Motor neuron (in vitro differentiated cells): ENCODE measurements at regions not wholly inside any gene's neighbourhood (a gene's known extent, or its start where the extent isn't known, plus 50 kb on each side); places are given as distances from the start of the nearest gene placed in this dataset.
A peak's percentile ranks its signal among the peaks of the same experiment; 100 is the strongest.

Experiments
- ATAC-seq, 8 experiments: fragments of 200-7000 bp; cut with Tn5 transposase; replicated peaks in 6 of 8; 2 replicates each; pipeline ENCODE4 v1.8.0; 2021; ENCODE audit warnings: mild to moderate bottlenecking in 8 of 8, moderate library complexity in 8 of 8
- H3K27ac ChIP-seq, 2 donors: fragments of 250-450 bp; sonication (Bioruptor Pico); 2 replicates each; pipeline ENCODE4 v1.9.0; 2021; ENCODE audit warnings: antibody characterized with exemption in 2 of 2, mild to moderate bottlenecking in 2 of 2, moderate library complexity in 1 of 2
- H3K4me1 ChIP-seq, 2 donors: fragments of 250-450 bp; sonication (Bioruptor Pico); replicated peaks in 1 of 2; 2 replicates each; pipeline ENCODE4 v1.6.1; 2021; ENCODE audit warnings: antibody characterized with exemption in 2 of 2, mild to moderate bottlenecking in 2 of 2, moderate library complexity in 1 of 2
- H3K4me3 ChIP-seq, 5 donors: fragments of 250-450 bp; sonication (Bioruptor Pico); 2 replicates each; pipeline ENCODE4 v1.9.0; 2021; ENCODE audit warnings: antibody characterized with exemption in 5 of 5, mild to moderate bottlenecking in 5 of 5, moderate library complexity in 4 of 5
- WGBS, 10 experiments: fragments of 450-650 bp; shearing (Covaris generic); methylation state at CpG; one replicate each; pipeline ENCODE4 v1.0.0; 2022; 5-methylcytosine and 5-hydroxymethylcytosine counted together
- in situ Hi-C, 9 experiments: fragments of 400-800 bp; cut with MboI; loops; one replicate each; pipeline ENCODE4 v1.15.0; 2021; ENCODE audit warnings: low sequenced_read_pairs in 9 of 9, low pct_unique_long_range_greater_than_20kb in 2 of 9; ENCODE audit not compliant: unreplicated experiment in 9 of 9

GRCh38 chr2:39504790-39505335 is 67.8 kb upstream of the MAP4K3 start:
- no peak overlapping the region for H3K27ac ChIP-seq
- in situ Hi-C loops = loop anchor here in 2 of 9 experiments (25.0 kb wide), 1 partner anchor 207 kb away; no protein-coding TSS in a partner anchor
- H3K4me1 ChIP-seq = peaks cover 0 to 11% of the 10 kb centered on the region in 2 donors
- ATAC-seq = peak in 3 of 8 experiments; percentile 53 to 66 (median 59)
- WGBS, 10 experiments = 0 to 89% (median 78%) methylated on average over 2 to 5 of the region's 5 CpGs
- H3K4me3 ChIP-seq = no peak overlapping the region

- ATAC-seq = no peak
- no peak overlapping the region for H3K27ac ChIP-seq
- no peak overlapping the region for H3K4me3 ChIP-seq
- in situ Hi-C loops = loop anchor here in 2 of 9 experiments (25.0 kb wide), 1 partner anchor 206 kb away; no protein-coding TSS in a partner anchor
- WGBS, 10 experiments = 0 to 100% (median 82%) methylated on average over 1 to 2 of the region's 2 CpGs; no CpG with 5 or more reads in 1 of the 10 experiments
- H3K4me1 ChIP-seq = peaks cover 0 to 11% of the 10 kb centered on the region in 2 donors
These were observed 69.1 kb upstream of the MAP4K3 start for GRCh38 chr2:39506215-39506614.

- Histone ChIP-seq H3K4me1 (peaks cover 6 to 17% of the 10 kb centered on the region in 2 donors), H3K27ac (no peak overlapping the region), H3K4me3 (no peak overlapping the region)
- 56 to 100% (median 78%) methylated on average over 1 to 3 of the region's 4 CpGs; no CpG with 5 or more reads in 2 of the 10 experiments for WGBS, 10 experiments
- in situ Hi-C loops = loop anchor here in 2 of 9 experiments (25.0 kb wide), 1 partner anchor 204 kb away; no protein-coding TSS in a partner anchor
- peak in 5 of 8 experiments; percentile 7 to 72 (median 38) for ATAC-seq
These were observed 71.1 kb upstream of the MAP4K3 start for GRCh38 chr2:39508198-39508597.

- WGBS, 10 experiments = 20 to 93% (median 87%) methylated on average over 1 to 5 of the region's 5 CpGs; no CpG with 5 or more reads in 4 of the 10 experiments
- Histone ChIP-seq H3K4me1 (peaks cover 6 to 17% of the 10 kb centered on the region in 2 donors), H3K4me3 (no peak overlapping the region), H3K27ac (no peak overlapping the region)
- in situ Hi-C loops = loop anchor here in 2 of 9 experiments (25.0 kb wide), 1 partner anchor 202 kb away; no protein-coding TSS in a partner anchor
- ATAC-seq = no peak
These were observed 73.1 kb upstream of the MAP4K3 start for GRCh38 chr2:39510140-39510539.

- ATAC-seq = no peak
- 80 to 100% (median 94%) methylated on average over 1 to 3 of the region's 4 CpGs; no CpG with 5 or more reads in 2 of the 10 experiments for WGBS, 10 experiments
- Histone ChIP-seq H3K4me1 (peaks cover 7 to 17% of the 10 kb centered on the region in 2 donors), H3K4me3 (no peak overlapping the region), H3K27ac (no peak overlapping the region)
- in situ Hi-C loops = loop anchor here in 2 of 9 experiments (25.0 kb wide), 1 partner anchor 201 kb away; no protein-coding TSS in a partner anchor
These were observed 74.1 kb upstream of the MAP4K3 start for GRCh38 chr2:39511219-39511604.

GRCh38 chr2:39511605-39512433 is 74.7 kb upstream of the MAP4K3 start:
- WGBS, 10 experiments = 59 to 100% (median 87%) methylated on average over 1 to 3 of the region's 3 CpGs; no CpG with 5 or more reads in 2 of the 10 experiments
- no peak for ATAC-seq
- no peak overlapping the region for H3K4me3 ChIP-seq
- H3K27ac ChIP-seq = no peak overlapping the region
- in situ Hi-C loops = loop anchor here in 2 of 9 experiments (25.0 kb wide), 1 partner anchor 200 kb away; no protein-coding TSS in a partner anchor
- H3K4me1 ChIP-seq = peaks cover 10 to 17% of the 10 kb centered on the region in 2 donors

- H3K4me1 ChIP-seq = peaks cover 10 to 17% of the 10 kb centered on the region in 2 donors
- in situ Hi-C loops = loop anchor here in 2 of 9 experiments (25.0 kb wide), 1 partner anchor 200 kb away; no protein-coding TSS in a partner anchor
- no peak overlapping the region for H3K27ac ChIP-seq
- ATAC-seq = peak in 1 of 8 experiments; percentile 52
- H3K4me3 ChIP-seq = no peak overlapping the region
- WGBS, 10 experiments = 41 to 100% (median 65%) methylated on average over 2 to 7 of the region's 7 CpGs; no CpG with 5 or more reads in 2 of the 10 experiments
These were observed 75.4 kb upstream of the MAP4K3 start for GRCh38 chr2:39512434-39512935.

GRCh38 chr2:39512941-39513340 is 75.9 kb upstream of the MAP4K3 start:
- H3K4me1 ChIP-seq = peaks cover 10 to 14% of the 10 kb centered on the region in 2 donors
- in situ Hi-C loops = loop anchor here in 2 of 9 experiments (25.0 kb wide), 1 partner anchor 199 kb away; no protein-coding TSS in a partner anchor
- no peak overlapping the region for H3K27ac ChIP-seq
- ATAC-seq = peak in 2 of 8 experiments; percentile 4 to 41
- H3K4me3 ChIP-seq = no peak overlapping the region
- WGBS, 10 experiments = 75 to 100% (median 94%) methylated on average over 2 to 6 of the region's 6 CpGs; no CpG with 5 or more reads in 2 of the 10 experiments

- 0 to 75% (median 42%) methylated on average over 1 to 2 of the region's 2 CpGs; no CpG with 5 or more reads in 4 of the 10 experiments for WGBS, 10 experiments
- H3K4me1 ChIP-seq = peaks cover 10% of the 10 kb centered on the region in 2 donors
- H3K4me3 ChIP-seq = no peak overlapping the region
- in situ Hi-C loops = loop anchor here in 2 of 9 experiments (25.0 kb wide), 1 partner anchor 199 kb away; no protein-coding TSS in a partner anchor
- ATAC-seq = peak; percentile 30 to 93 (median 60)
- no peak overlapping the region for H3K27ac ChIP-seq
These were observed 76.6 kb upstream of the MAP4K3 start for GRCh38 chr2:39513641-39514094.

- Histone ChIP-seq H3K27ac (no peak overlapping the region), H3K4me1 (peaks cover 6 to 10% of the 10 kb centered on the region in 2 donors), H3K4me3 (no peak overlapping the region)
- WGBS, 10 experiments = 62 to 100% (median 88%) methylated on average over 1 to 5 of the region's 5 CpGs
- in situ Hi-C loops = loop anchor here in 2 of 9 experiments (25.0 kb wide), 1 partner anchor 197 kb away; no protein-coding TSS in a partner anchor
- ATAC-seq = no peak
These were observed 77.7 kb upstream of the MAP4K3 start for GRCh38 chr2:39514825-39515224.

- no peak for ATAC-seq
- 20 to 100% (median 89%) methylated on average over 1 to 7 of the region's 9 CpGs for WGBS, 10 experiments
- Histone ChIP-seq H3K4me1 (peaks cover 6 to 10% of the 10 kb centered on the region in 2 donors), H3K4me3 (no peak overlapping the region), H3K27ac (no peak overlapping the region)
- in situ Hi-C loops = loop anchor here in 2 of 9 experiments (25.0 kb wide), 1 partner anchor 197 kb away; no protein-coding TSS in a partner anchor
These were observed 78.3 kb upstream of the MAP4K3 start for GRCh38 chr2:39515273-39515896.

GRCh38 chr2:39515897-39516346 is 78.8 kb upstream of the MAP4K3 start:
- ATAC-seq = no peak

More at GRCh38 chr2:39515897-39516346, 78.8 kb upstream of the MAP4K3 start:
- WGBS, 10 experiments = 25 to 96% (median 76%) methylated on average over 2 to 6 of the region's 6 CpGs; no CpG with 5 or more reads in 3 of the 10 experiments
- H3K4me1 ChIP-seq = peaks cover 6 to 10% of the 10 kb centered on the region in 2 donors
- H3K27ac ChIP-seq = no peak overlapping the region
- in situ Hi-C loops = loop anchor here in 2 of 9 experiments (25.0 kb wide), 1 partner anchor 196 kb away; no protein-coding TSS in a partner anchor
- no peak overlapping the region for H3K4me3 ChIP-seq
